ENCODE measurements at regions not wholly inside any gene's neighbourhood (a gene's known extent, or its start where the extent isn't known, plus 50 kb on each side); places are given as distances from the start of the nearest gene placed in this dataset.

DNA sequence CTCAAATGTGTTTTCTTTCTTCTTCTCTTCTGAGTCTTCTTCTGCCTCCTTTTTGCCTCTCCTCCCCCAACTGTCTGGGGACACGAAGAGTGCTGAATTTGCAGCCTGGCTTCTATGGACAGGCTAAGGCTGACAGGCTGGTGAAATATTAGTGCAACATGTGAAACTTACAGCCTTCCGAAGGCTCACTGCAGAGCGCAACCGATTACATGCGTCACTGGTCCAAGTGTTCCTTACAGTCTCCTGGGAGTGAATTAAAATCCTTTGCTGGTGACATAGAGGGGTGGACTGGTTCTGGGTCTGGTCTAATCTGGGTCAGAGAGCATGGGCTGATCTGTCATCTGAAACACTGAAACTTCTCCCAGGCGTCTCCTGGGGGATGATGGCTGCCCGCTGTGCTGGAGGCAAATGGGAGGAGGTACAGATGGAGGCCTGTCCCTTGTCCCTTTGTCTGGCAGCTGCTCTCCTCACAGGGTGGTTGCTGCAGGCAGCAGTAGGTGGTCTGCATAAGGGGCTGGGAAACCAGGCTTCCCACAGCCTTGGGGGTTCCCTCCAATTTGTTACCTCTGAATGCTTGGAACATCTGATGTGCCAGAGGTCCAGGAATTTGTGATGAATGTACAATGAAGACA is 143.8 kb upstream of the BMPER start:
- TF ChIP-seq, protein P1, sequence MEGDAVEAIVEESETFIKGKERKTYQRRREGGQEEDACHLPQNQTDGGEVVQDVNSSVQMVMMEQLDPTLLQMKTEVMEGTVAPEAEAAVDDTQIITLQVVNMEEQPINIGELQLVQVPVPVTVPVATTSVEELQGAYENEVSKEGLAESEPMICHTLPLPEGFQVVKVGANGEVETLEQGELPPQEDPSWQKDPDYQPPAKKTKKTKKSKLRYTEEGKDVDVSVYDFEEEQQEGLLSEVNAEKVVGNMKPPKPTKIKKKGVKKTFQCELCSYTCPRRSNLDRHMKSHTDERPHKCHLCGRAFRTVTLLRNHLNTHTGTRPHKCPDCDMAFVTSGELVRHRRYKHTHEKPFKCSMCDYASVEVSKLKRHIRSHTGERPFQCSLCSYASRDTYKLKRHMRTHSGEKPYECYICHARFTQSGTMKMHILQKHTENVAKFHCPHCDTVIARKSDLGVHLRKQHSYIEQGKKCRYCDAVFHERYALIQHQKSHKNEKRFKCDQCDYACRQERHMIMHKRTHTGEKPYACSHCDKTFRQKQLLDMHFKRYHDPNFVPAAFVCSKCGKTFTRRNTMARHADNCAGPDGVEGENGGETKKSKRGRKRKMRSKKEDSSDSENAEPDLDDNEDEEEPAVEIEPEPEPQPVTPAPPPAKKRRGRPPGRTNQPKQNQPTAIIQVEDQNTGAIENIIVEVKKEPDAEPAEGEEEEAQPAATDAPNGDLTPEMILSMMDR (IDR thresholded peaks at IDR 0.05; ENCODE audit: insufficient read depth, low read depth, low read length): no peak
- no peak for TF ChIP-seq EZH2 (IDR thresholded peaks at IDR 0.05; ENCODE audit: insufficient read depth, low read length)
